ENCODE measurements at regions not wholly inside any gene's neighbourhood (a gene's known extent, or its start where the extent isn't known, plus 50 kb on each side); places are given as distances from the start of the nearest gene placed in this dataset.
A peak's percentile ranks its signal among the peaks of the same experiment; 100 is the strongest.

GRCh38 chr1:50335036-50335435 is 88.2 kb downstream of the DMRTA2 start:
- no peaks in the 10 kb centered on the region for H3K36me3 ChIP-seq (ENCODE audit: control insufficient read depth, insufficient read depth, low read length)
- peaks cover 2% of the 10 kb centered on the region for H3K4me1 ChIP-seq (ENCODE audit: control insufficient read depth, insufficient read depth, low read length)

GRCh38 chr1:50333595-50333974 is 89.7 kb downstream of the DMRTA2 start:
- Histone ChIP-seq H3K27me3 (ENCODE audit: control insufficient read depth, insufficient read depth, low read length) (peaks cover 38% of the 10 kb centered on the region), H3K4me1 (ENCODE audit: control insufficient read depth, insufficient read depth, low read length) (peaks cover 2% of the 10 kb centered on the region), H3K9ac (ENCODE audit: low read depth, low read length) (no peak overlapping the region), H3K9me3 (ENCODE audit: control insufficient read depth, insufficient read depth, low read length) (no peaks in the 10 kb centered on the region), H3K36me3 (ENCODE audit: control insufficient read depth, insufficient read depth, low read length) (no peaks in the 10 kb centered on the region), H3K4me3 (ENCODE audit: low read depth, low read length) (peak overlapping the region; percentile 92)

More at GRCh38 chr1:50335036-50335435, 88.2 kb downstream of the DMRTA2 start:
- Histone ChIP-seq H3K9me3 (ENCODE audit: control insufficient read depth, insufficient read depth, low read length) (no peaks in the 10 kb centered on the region), H3K4me3 (ENCODE audit: low read depth, low read length) (no peak overlapping the region), H3K27me3 (ENCODE audit: control insufficient read depth, insufficient read depth, low read length) (peaks cover 38% of the 10 kb centered on the region), H3K9ac (ENCODE audit: low read depth, low read length) (no peak overlapping the region)

GRCh38 chr1:50332941-50333594 is 90.2 kb downstream of the DMRTA2 start:
- Histone ChIP-seq H3K9me3 (ENCODE audit: control insufficient read depth, insufficient read depth, low read length) (no peaks in the 10 kb centered on the region), H3K9ac (ENCODE audit: low read depth, low read length) (peak overlapping the region; percentile 54), H3K27me3 (ENCODE audit: control insufficient read depth, insufficient read depth, low read length) (peaks cover 38% of the 10 kb centered on the region), H3K36me3 (ENCODE audit: control insufficient read depth, insufficient read depth, low read length) (no peaks in the 10 kb centered on the region), H3K4me1 (ENCODE audit: control insufficient read depth, insufficient read depth, low read length) (peaks cover 2% of the 10 kb centered on the region), H3K4me3 (ENCODE audit: low read depth, low read length) (peak overlapping the region; percentile 92)

GRCh38 chr1:50329332-50329932 is 93.8 kb downstream of the DMRTA2 start:
- peaks cover 27% of the 10 kb centered on the region for H3K27me3 ChIP-seq (ENCODE audit: control insufficient read depth, insufficient read depth, low read length)
- H3K9ac ChIP-seq (ENCODE audit: low read depth, low read length) = no peak overlapping the region
- no peak overlapping the region for H3K4me3 ChIP-seq (ENCODE audit: low read depth, low read length)
- no peaks in the 10 kb centered on the region for H3K36me3 ChIP-seq (ENCODE audit: control insufficient read depth, insufficient read depth, low read length)
- no peaks in the 10 kb centered on the region for H3K9me3 ChIP-seq (ENCODE audit: control insufficient read depth, insufficient read depth, low read length)
- no peaks in the 10 kb centered on the region for H3K4me1 ChIP-seq (ENCODE audit: control insufficient read depth, insufficient read depth, low read length)

- H3K36me3 ChIP-seq (ENCODE audit: control insufficient read depth, insufficient read depth, low read length) = no peaks in the 10 kb centered on the region
- no peaks in the 10 kb centered on the region for H3K4me1 ChIP-seq (ENCODE audit: control insufficient read depth, insufficient read depth, low read length)
- peaks cover 19% of the 10 kb centered on the region for H3K27me3 ChIP-seq (ENCODE audit: control insufficient read depth, insufficient read depth, low read length)
These were observed 94.7 kb downstream of the DMRTA2 start for GRCh38 chr1:50328552-50328951.

GRCh38 chr1:50326026-50326425 is 97.2 kb downstream of the DMRTA2 start:
- H3K4me1 ChIP-seq (ENCODE audit: control insufficient read depth, insufficient read depth, low read length) = no peaks in the 10 kb centered on the region
- H3K9me3 ChIP-seq (ENCODE audit: control insufficient read depth, insufficient read depth, low read length) = no peaks in the 10 kb centered on the region
- H3K36me3 ChIP-seq (ENCODE audit: control insufficient read depth, insufficient read depth, low read length) = no peaks in the 10 kb centered on the region
- no peak overlapping the region for H3K4me3 ChIP-seq (ENCODE audit: low read depth, low read length)
- peaks cover 2% of the 10 kb centered on the region for H3K27me3 ChIP-seq (ENCODE audit: control insufficient read depth, insufficient read depth, low read length)
- H3K9ac ChIP-seq (ENCODE audit: low read depth, low read length) = no peak overlapping the region

More at GRCh38 chr1:50328552-50328951, 94.7 kb downstream of the DMRTA2 start:
- H3K9ac ChIP-seq (ENCODE audit: low read depth, low read length) = no peak overlapping the region
- no peak overlapping the region for H3K4me3 ChIP-seq (ENCODE audit: low read depth, low read length)
- H3K9me3 ChIP-seq (ENCODE audit: control insufficient read depth, insufficient read depth, low read length) = no peaks in the 10 kb centered on the region

GRCh38 chr1:50322579-50322978 is 100.7 kb downstream of the DMRTA2 start:
- Histone ChIP-seq H3K27me3 (ENCODE audit: control insufficient read depth, insufficient read depth, low read length) (no peaks in the 10 kb centered on the region), H3K4me1 (ENCODE audit: control insufficient read depth, insufficient read depth, low read length) (no peaks in the 10 kb centered on the region), H3K36me3 (ENCODE audit: control insufficient read depth, insufficient read depth, low read length) (no peaks in the 10 kb centered on the region), H3K9me3 (ENCODE audit: control insufficient read depth, insufficient read depth, low read length) (no peaks in the 10 kb centered on the region), H3K9ac (ENCODE audit: low read depth, low read length) (no peak overlapping the region), H3K4me3 (ENCODE audit: low read depth, low read length) (no peak overlapping the region)

- H3K36me3 ChIP-seq (ENCODE audit: control insufficient read depth, insufficient read depth, low read length) = no peaks in the 10 kb centered on the region
- H3K9me3 ChIP-seq (ENCODE audit: control insufficient read depth, insufficient read depth, low read length) = no peaks in the 10 kb centered on the region
- H3K27me3 ChIP-seq (ENCODE audit: control insufficient read depth, insufficient read depth, low read length) = no peaks in the 10 kb centered on the region
- no peak overlapping the region for H3K9ac ChIP-seq (ENCODE audit: low read depth, low read length)
- no peak overlapping the region for H3K4me3 ChIP-seq (ENCODE audit: low read depth, low read length)
- H3K4me1 ChIP-seq (ENCODE audit: control insufficient read depth, insufficient read depth, low read length) = no peaks in the 10 kb centered on the region
These were observed 104.8 kb downstream of the DMRTA2 start for GRCh38 chr1:50318428-50318827.

GRCh38 chr1:50308878-50309277 is 114.4 kb downstream of the DMRTA2 start:
- no peaks in the 10 kb centered on the region for H3K27me3 ChIP-seq (ENCODE audit: control insufficient read depth, insufficient read depth, low read length)
- no peaks in the 10 kb centered on the region for H3K36me3 ChIP-seq (ENCODE audit: control insufficient read depth, insufficient read depth, low read length)
- no peaks in the 10 kb centered on the region for H3K4me1 ChIP-seq (ENCODE audit: control insufficient read depth, insufficient read depth, low read length)
- H3K9ac ChIP-seq (ENCODE audit: low read depth, low read length) = no peak overlapping the region
- no peaks in the 10 kb centered on the region for H3K9me3 ChIP-seq (ENCODE audit: control insufficient read depth, insufficient read depth, low read length)
- H3K4me3 ChIP-seq (ENCODE audit: low read depth, low read length) = no peak overlapping the region

GRCh38 chr1:50305808-50306207 is 117.4 kb downstream of the DMRTA2 start:
- Histone ChIP-seq H3K4me3 (ENCODE audit: low read depth, low read length) (no peak overlapping the region), H3K27me3 (ENCODE audit: control insufficient read depth, insufficient read depth, low read length) (no peaks in the 10 kb centered on the region), H3K9ac (ENCODE audit: low read depth, low read length) (no peak overlapping the region), H3K9me3 (ENCODE audit: control insufficient read depth, insufficient read depth, low read length) (no peaks in the 10 kb centered on the region), H3K4me1 (ENCODE audit: control insufficient read depth, insufficient read depth, low read length) (peaks cover 3% of the 10 kb centered on the region), H3K36me3 (ENCODE audit: control insufficient read depth, insufficient read depth, low read length) (no peaks in the 10 kb centered on the region)

- Histone ChIP-seq H3K9me3 (ENCODE audit: control insufficient read depth, insufficient read depth, low read length) (no peaks in the 10 kb centered on the region), H3K36me3 (ENCODE audit: control insufficient read depth, insufficient read depth, low read length) (no peaks in the 10 kb centered on the region), H3K4me3 (ENCODE audit: low read depth, low read length) (no peak overlapping the region)
These were observed 122.9 kb downstream of the DMRTA2 start for GRCh38 chr1:50300297-50300696.

GRCh38 chr1:50295566-50295965 is 127.7 kb downstream of the DMRTA2 start:
- Histone ChIP-seq H3K4me3 (ENCODE audit: low read depth, low read length) (no peak overlapping the region), H3K9ac (ENCODE audit: low read depth, low read length) (no peak overlapping the region), H3K36me3 (ENCODE audit: control insufficient read depth, insufficient read depth, low read length) (no peaks in the 10 kb centered on the region), H3K27me3 (ENCODE audit: control insufficient read depth, insufficient read depth, low read length) (no peaks in the 10 kb centered on the region), H3K4me1 (ENCODE audit: control insufficient read depth, insufficient read depth, low read length) (no peaks in the 10 kb centered on the region), H3K9me3 (ENCODE audit: control insufficient read depth, insufficient read depth, low read length) (no peaks in the 10 kb centered on the region)

More at GRCh38 chr1:50300297-50300696, 122.9 kb downstream of the DMRTA2 start:
- Histone ChIP-seq H3K4me1 (ENCODE audit: control insufficient read depth, insufficient read depth, low read length) (peaks cover 3% of the 10 kb centered on the region), H3K27me3 (ENCODE audit: control insufficient read depth, insufficient read depth, low read length) (no peaks in the 10 kb centered on the region), H3K9ac (ENCODE audit: low read depth, low read length) (no peak overlapping the region)
